Karpas-422 (cell line): ENCODE measurements at regions not wholly inside any gene's neighbourhood (a gene's known extent, or its start where the extent isn't known, plus 50 kb on each side); places are given as distances from the start of the nearest gene placed in this dataset.

Experiments
- DNase-seq: peaks from one replicate; pipeline ENCODE4 v3.0.0-alpha.2; 2015
- H2AFZ ChIP-seq: fragments of 200-600 bp; sonication (generic); 2 replicates; pipeline ENCODE4 v1.6.1; 2014; ENCODE audit warnings: antibody characterized with exemption, low read length, mixed read lengths
- H3K27ac ChIP-seq: fragments of 200-600 bp; sonication (generic); 2 replicates; pipeline ENCODE4 v1.5.1; 2014; ENCODE audit warnings: mild to moderate bottlenecking, low read length, moderate library complexity
- H3K27me3 ChIP-seq: fragments of 200-600 bp; sonication (generic); 2 replicates; pipeline ENCODE4 v1.6.1; 2014; ENCODE audit warnings: low read length, mixed read lengths
- H3K36me3 ChIP-seq: fragments of 200-600 bp; sonication (generic); 2 replicates; pipeline ENCODE4 v1.6.1; 2014; ENCODE audit warnings: low read length, mixed read lengths; ENCODE audit not compliant: insufficient read depth
- H3K4me1 ChIP-seq: fragments of 200-600 bp; sonication (generic); 2 replicates; pipeline ENCODE4 v1.6.1; 2014; ENCODE audit warnings: mild to moderate bottlenecking, low read length, mixed read lengths
- H3K4me2 ChIP-seq: fragments of 200-600 bp; sonication (generic); 2 replicates; pipeline ENCODE4 v1.6.1; 2014; ENCODE audit warnings: low read length, low read depth, mild to moderate bottlenecking; ENCODE audit not compliant: poor library complexity, severe bottlenecking
- H3K4me3 ChIP-seq: fragments of 200-600 bp; sonication (generic); 2 replicates; pipeline ENCODE4 v1.5.1; 2014; ENCODE audit warnings: mild to moderate bottlenecking, antibody characterized with exemption, low read length, mixed read lengths
- H3K79me2 ChIP-seq: fragments of 200-600 bp; sonication (generic); 2 replicates; pipeline ENCODE4 v1.6.1; 2014; ENCODE audit warnings: mild to moderate bottlenecking, low read length, mixed read lengths
- H3K9ac ChIP-seq: fragments of 200-600 bp; sonication (generic); 2 replicates; pipeline ENCODE4 v1.6.0; 2014; ENCODE audit warnings: low read length
- H3K9me2 ChIP-seq: fragments of 200-600 bp; sonication (generic), shearing (Covaris generic); replicated peaks from 2 replicates; pipeline ENCODE4 v1.6.0; 2014; ENCODE audit warnings: mild to moderate bottlenecking, low read length, moderate library complexity; ENCODE audit not compliant: insufficient read depth
- H3K9me3 ChIP-seq: fragments of 300-700, 200-600 bp; sonication (generic); 2 replicates; pipeline ENCODE4 v1.6.1; 2014; ENCODE audit warnings: low read length, mixed read lengths
- H4K20me1 ChIP-seq: fragments of 200-600 bp; sonication (generic); 2 replicates; pipeline ENCODE4 v1.6.1; 2014; ENCODE audit warnings: mild to moderate bottlenecking, antibody characterized with exemption, low read length, low read depth; ENCODE audit not compliant: insufficient read depth

DNA sequence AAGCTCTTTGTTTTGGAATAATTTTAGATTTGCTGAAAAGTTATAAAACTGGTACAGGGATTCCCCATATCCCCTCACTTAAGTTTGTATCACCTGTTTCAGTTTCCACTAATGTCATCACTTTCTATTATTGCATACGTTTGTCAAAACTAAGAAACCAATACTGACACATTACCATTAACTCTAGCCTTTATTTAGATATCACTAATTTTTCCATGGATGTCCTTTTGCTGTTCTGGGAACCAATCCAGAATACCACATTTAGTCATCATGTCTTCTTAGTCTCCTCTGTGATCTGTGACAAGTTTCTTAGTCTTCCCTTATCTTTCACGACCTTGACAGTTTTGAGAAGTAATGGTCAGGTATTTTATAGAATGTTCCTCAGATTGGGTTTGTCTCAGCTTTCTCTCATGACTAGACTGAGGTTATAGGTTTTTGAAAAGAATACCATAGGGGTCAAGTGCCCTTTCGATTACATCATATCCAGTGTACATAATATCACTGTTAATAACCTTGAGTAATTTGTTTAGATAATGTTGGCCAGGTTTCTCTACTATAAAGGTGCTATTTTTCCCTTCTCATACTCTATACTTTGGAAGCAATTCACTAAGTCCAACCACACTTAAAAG is 51.9 kb upstream of the NMUR2 start:
- DNase-seq: no peak
- H3K9me2 ChIP-seq: no peaks in the 10 kb centered on the region
- H3K4me3 ChIP-seq: no peak overlapping the region
- H3K4me2 ChIP-seq: no peak overlapping the region
- H3K36me3 ChIP-seq: no peaks in the 10 kb centered on the region
- no peaks in the 10 kb centered on the region for H3K27me3 ChIP-seq
- no peaks in the 10 kb centered on the region for H3K9me3 ChIP-seq
- no peak overlapping the region for H2AFZ ChIP-seq
- H3K9ac ChIP-seq: no peak overlapping the region
- no peaks in the 10 kb centered on the region for H3K4me1 ChIP-seq
- no peak overlapping the region for H3K27ac ChIP-seq
- H4K20me1 ChIP-seq: no peaks in the 10 kb centered on the region
- no peaks in the 10 kb centered on the region for H3K79me2 ChIP-seq

DNA sequence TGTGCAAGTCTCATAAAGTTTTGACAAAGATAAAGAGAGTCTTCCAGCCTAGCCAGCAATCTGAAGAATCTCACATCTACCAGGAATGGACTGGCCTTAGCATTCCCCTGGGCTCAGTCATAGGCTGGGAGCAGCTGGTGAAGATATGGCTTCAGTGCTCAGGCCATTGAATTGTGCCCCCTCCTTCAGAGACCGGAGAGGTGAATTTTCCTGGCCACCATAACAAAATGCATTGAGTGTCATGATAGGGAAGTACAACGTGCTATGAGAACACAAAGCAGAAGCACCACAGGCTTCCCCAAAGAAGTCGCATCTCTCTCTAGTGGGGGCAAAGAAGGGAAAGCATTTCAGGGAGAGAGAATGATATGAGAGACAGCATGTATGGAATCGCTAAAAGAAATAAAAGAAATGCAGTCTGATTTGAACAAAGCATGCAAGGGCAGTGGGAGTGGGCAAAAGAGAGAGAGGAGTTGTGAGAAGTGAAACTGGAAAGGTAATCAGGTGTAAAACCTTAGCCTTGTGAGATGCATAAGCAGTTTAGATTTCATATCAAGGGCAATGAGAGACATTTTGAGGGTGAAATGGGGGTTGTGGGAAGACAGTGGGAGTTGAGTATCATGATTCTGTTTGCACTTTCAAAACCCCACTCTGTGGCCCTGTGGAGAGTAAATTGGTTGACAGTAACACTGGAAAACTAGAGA is 57.1 kb upstream of the NMUR2 start:
- Histone ChIP-seq H3K4me2 (no peak overlapping the region), H3K9ac (no peak overlapping the region), H3K4me1 (peaks cover 5% of the 10 kb centered on the region; the same call in 1 of the 2 replicates), H3K9me2 (no peaks in the 10 kb centered on the region), H2AFZ (no peak overlapping the region), H3K36me3 (no peaks in the 10 kb centered on the region), H4K20me1 (no peaks in the 10 kb centered on the region), H3K9me3 (no peaks in the 10 kb centered on the region), H3K79me2 (no peaks in the 10 kb centered on the region), H3K4me3 (no peak overlapping the region), H3K27me3 (no peaks in the 10 kb centered on the region), H3K27ac (no peak overlapping the region)
- DNase-seq: no peak

DNA sequence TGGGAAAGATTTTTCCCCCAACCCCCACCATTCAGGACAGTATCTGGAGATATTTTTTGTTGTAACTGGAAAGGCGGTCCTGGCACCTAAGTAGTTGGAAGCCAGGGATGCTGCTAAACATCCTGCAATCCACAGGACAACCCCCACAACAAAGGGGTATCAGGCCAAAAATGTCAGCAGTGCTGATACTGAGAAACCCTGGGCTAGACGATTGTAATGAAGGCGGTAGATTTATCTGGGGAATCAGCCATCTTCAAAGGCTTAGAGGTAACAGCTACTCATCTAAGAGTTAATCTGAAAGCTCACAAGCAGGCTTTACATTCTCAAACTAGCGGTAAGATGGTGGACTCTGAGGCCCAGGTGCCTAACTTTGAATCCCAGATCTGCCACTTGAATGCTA is 59.0 kb upstream of the NMUR2 start:
- H2AFZ ChIP-seq: no peak overlapping the region
- H3K79me2 ChIP-seq: no peaks in the 10 kb centered on the region
- H3K9me2 ChIP-seq: no peaks in the 10 kb centered on the region
- H4K20me1 ChIP-seq: no peaks in the 10 kb centered on the region
- H3K9ac ChIP-seq: no peak overlapping the region
- no peak overlapping the region for H3K27ac ChIP-seq
- peaks cover 5% of the 10 kb centered on the region; the same call in 1 of the 2 replicates for H3K4me1 ChIP-seq
- H3K4me3 ChIP-seq: no peak overlapping the region
- H3K36me3 ChIP-seq: no peaks in the 10 kb centered on the region
- H3K4me2 ChIP-seq: no peak overlapping the region
- no peaks in the 10 kb centered on the region for H3K27me3 ChIP-seq
- DNase-seq: no peak
- H3K9me3 ChIP-seq: no peaks in the 10 kb centered on the region

DNA sequence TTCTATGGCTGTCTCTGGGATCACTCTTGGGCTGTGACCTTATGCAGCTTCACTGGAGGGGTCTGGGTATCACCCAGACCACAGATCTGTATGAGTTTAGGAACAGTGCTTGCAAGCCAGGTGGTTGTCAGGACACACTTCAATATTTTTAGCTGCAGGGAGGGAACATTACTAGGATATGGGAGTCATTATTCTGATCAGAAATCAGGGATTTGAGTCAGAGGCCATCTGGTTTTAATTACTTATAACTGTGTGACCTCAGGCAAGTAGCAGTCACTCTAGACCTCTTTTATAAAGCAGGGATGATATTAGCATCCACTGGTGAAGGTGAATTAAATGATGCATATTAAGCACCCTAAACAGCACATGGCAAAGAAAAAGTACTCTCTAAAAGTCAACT is 60.1 kb upstream of the NMUR2 start:
- H3K9me3 ChIP-seq: no peaks in the 10 kb centered on the region
- H3K36me3 ChIP-seq: no peaks in the 10 kb centered on the region
- H3K4me1 ChIP-seq: peaks cover 5% of the 10 kb centered on the region; the same call in 1 of the 2 replicates
- H3K79me2 ChIP-seq: no peaks in the 10 kb centered on the region
- no peak overlapping the region for H3K4me2 ChIP-seq
- H3K9me2 ChIP-seq: no peaks in the 10 kb centered on the region
- H4K20me1 ChIP-seq: no peaks in the 10 kb centered on the region
- no peaks in the 10 kb centered on the region for H3K27me3 ChIP-seq
- DNase-seq: no peak
- H2AFZ ChIP-seq: no peak overlapping the region
- H3K4me3 ChIP-seq: no peak overlapping the region
- no peak overlapping the region for H3K27ac ChIP-seq
- H3K9ac ChIP-seq: no peak overlapping the region

DNA sequence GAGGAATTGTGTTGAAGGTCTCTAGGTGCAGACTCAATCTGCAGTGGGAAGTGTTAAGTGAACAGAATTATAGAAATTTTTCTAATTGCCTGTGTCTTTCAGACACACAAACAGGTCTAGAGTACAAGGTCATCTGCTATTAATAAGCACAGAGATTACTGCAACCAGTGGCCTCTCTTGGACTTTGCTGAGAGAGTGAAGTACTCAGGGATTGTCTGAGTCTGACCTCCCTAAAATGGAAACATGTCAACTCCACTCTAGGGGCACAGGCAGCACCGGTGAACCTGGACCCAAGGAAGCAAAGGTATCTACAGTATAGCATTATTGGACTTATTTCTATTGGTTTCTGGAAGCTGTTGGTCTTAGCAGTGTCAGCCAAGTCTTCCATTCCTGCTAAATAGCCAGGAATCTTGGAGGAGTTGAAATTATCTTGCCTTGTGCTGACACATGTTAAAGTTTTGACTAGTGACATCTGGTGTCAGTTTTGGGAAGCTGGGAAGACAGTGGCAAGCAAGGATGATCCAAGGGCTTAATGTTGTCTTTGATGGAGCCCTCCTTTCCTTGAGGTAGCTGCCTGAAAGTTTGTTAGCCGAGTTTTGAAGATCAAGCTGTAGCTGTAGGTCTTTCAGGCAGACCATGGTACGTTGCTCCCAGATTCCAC is 61.1 kb upstream of the NMUR2 start:
- H4K20me1 ChIP-seq: no peaks in the 10 kb centered on the region
- no peak overlapping the region for H3K27ac ChIP-seq
- no peak overlapping the region for H3K4me2 ChIP-seq
- no peak overlapping the region for H3K4me3 ChIP-seq
- H3K79me2 ChIP-seq: no peaks in the 10 kb centered on the region
- no peaks in the 10 kb centered on the region for H3K36me3 ChIP-seq
- H2AFZ ChIP-seq: no peak overlapping the region
- H3K9me2 ChIP-seq: no peaks in the 10 kb centered on the region
- peaks cover 5% of the 10 kb centered on the region; the same call in 1 of the 2 replicates for H3K4me1 ChIP-seq
- no peaks in the 10 kb centered on the region for H3K9me3 ChIP-seq
- no peak for DNase-seq
- H3K9ac ChIP-seq: no peak overlapping the region
- H3K27me3 ChIP-seq: no peaks in the 10 kb centered on the region

DNA sequence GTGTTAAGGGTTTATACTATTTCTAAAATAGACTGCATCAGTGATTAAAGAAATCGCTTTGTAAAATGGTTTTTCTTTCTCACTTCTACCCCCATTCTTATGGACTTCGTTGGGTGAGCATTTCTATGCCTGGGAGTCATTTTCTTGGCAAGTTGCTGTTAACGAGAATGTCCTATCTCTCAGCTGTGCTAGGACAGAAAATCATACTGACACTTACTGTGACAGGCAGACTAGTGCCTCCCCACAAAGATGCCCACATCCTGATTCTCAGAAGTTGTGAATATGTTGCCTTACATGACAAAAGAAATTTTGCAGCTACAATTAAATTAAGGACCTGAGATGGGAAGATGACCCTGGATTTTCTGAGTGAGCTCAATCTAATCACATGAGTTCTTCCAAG is 65.1 kb upstream of the NMUR2 start:
- no peaks in the 10 kb centered on the region for H3K4me1 ChIP-seq
- H3K36me3 ChIP-seq: no peaks in the 10 kb centered on the region
- no peak overlapping the region for H2AFZ ChIP-seq
- H3K4me2 ChIP-seq: no peak overlapping the region
- no peaks in the 10 kb centered on the region for H3K79me2 ChIP-seq
- no peaks in the 10 kb centered on the region for H3K9me2 ChIP-seq
- no peaks in the 10 kb centered on the region for H3K9me3 ChIP-seq
- no peak overlapping the region for H3K4me3 ChIP-seq
- H4K20me1 ChIP-seq: no peaks in the 10 kb centered on the region
- H3K27me3 ChIP-seq: no peaks in the 10 kb centered on the region
- no peak for DNase-seq
- no peak overlapping the region for H3K27ac ChIP-seq
- H3K9ac ChIP-seq: no peak overlapping the region

DNA sequence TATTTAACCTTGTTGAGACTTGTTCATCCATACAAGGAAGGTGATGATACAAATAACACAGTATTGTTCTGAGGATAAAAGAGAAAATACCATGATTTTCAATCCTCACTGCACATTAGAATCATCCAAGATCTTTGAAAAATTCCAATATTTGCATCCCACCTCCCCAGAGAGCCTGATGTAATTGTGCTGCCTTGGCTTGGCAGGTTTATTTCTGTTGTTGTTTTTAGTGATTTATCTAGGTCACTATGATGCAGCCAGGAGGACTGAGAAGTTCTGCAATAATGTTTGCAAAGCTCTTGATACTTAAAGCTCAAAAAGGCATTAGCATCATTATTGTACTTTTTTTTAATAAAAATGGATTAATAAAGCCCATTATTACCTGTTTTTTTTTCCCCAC is 67.0 kb upstream of the NMUR2 start:
- H3K36me3 ChIP-seq: no peaks in the 10 kb centered on the region
- H2AFZ ChIP-seq: no peak overlapping the region
- H3K27ac ChIP-seq: no peak overlapping the region
- no peak overlapping the region for H3K4me2 ChIP-seq
- no peaks in the 10 kb centered on the region for H3K9me3 ChIP-seq
- no peak overlapping the region for H3K4me3 ChIP-seq
- H3K4me1 ChIP-seq: no peaks in the 10 kb centered on the region
- no peaks in the 10 kb centered on the region for H3K9me2 ChIP-seq
- no peaks in the 10 kb centered on the region for H4K20me1 ChIP-seq
- H3K27me3 ChIP-seq: no peaks in the 10 kb centered on the region
- DNase-seq: no peak
- H3K79me2 ChIP-seq: no peaks in the 10 kb centered on the region
- no peak overlapping the region for H3K9ac ChIP-seq

DNA sequence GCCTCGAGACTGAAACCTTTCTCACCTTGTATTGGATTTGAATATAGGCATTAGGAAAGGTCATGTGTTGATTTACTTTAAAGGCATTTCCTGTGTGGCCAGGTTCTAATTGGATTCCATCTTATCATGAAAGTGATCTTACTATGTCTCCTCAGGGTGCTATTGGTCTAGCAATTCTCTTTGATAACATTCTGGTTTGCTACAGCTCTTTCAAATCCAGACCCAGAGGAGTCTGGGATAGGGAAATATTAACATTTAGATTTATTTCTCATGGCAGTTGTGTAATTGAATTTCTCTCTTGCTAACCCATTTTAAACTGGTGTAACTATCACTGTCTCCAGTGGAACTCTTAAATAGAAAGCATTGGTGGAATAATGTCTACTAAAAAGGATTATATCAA is 69.9 kb upstream of the NMUR2 start:
- no peak overlapping the region for H2AFZ ChIP-seq
- no peaks in the 10 kb centered on the region for H3K9me3 ChIP-seq
- H3K79me2 ChIP-seq: no peaks in the 10 kb centered on the region
- H3K4me1 ChIP-seq: no peaks in the 10 kb centered on the region
- no peak overlapping the region for H3K4me2 ChIP-seq
- H3K9me2 ChIP-seq: no peaks in the 10 kb centered on the region
- H3K27ac ChIP-seq: no peak overlapping the region
- DNase-seq: no peak
- no peaks in the 10 kb centered on the region for H3K36me3 ChIP-seq
- H3K9ac ChIP-seq: no peak overlapping the region
- no peak overlapping the region for H3K4me3 ChIP-seq
- no peaks in the 10 kb centered on the region for H3K27me3 ChIP-seq
- no peaks in the 10 kb centered on the region for H4K20me1 ChIP-seq
